GM23248 (cell line): ENCODE measurements at regions not wholly inside any gene's neighbourhood (a gene's known extent, or its start where the extent isn't known, plus 50 kb on each side); places are given as distances from the start of the nearest gene placed in this dataset.

Source experiments
- EZH2 ChIP-seq: fragments of 200-600 bp; sonication (generic); IDR thresholded peaks from 2 replicates; pipeline ENCODE4 v1.6.1; 2018; ENCODE audit warnings: antibody characterized with exemption, mild to moderate bottlenecking; ENCODE audit not compliant: insufficient read depth, poor library complexity, severe bottlenecking
- EZH2phosphoT487 ChIP-seq: fragments of 200-600 bp; sonication (generic); IDR thresholded peaks from 2 replicates; pipeline ENCODE4 v1.6.1; 2018; ENCODE audit warnings: antibody characterized with exemption, moderate library complexity, mild to moderate bottlenecking, low read depth; ENCODE audit not compliant: insufficient read depth

DNA sequence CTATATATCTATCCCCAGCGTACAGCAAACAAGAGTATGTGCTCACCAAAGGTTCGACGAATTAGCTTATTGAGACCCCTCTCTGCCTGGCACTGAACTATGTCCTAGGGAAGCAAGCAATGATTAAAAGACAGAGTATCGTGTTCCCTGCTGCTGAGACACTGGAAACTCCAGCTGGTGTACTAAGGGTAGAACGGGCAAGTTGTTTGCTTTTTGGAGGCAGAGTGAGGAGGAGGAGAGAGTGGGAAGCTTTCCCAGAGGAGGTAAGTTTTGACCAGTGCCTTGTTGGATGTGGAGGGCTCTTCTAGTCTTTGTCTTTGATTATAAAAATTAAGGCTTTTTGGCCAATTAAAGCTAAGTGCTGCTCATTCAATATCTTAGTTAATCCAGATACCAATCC, 61.7 kb downstream of the PJA1 start:
- no peak for TF ChIP-seq EZH2phosphoT487
- no peak for TF ChIP-seq EZH2
